C4-2B (cell line): ENCODE measurements at regions not wholly inside any gene's neighbourhood (a gene's known extent, or its start where the extent isn't known, plus 50 kb on each side); places are given as distances from the start of the nearest gene placed in this dataset.

Experiments used
- CTCF ChIP-seq: fragments of 450-650 bp; conservative IDR thresholded peaks from 2 replicates; pipeline ENCODE4 v1.5.1; 2017; ENCODE audit warnings: mild to moderate bottlenecking
- ZFX ChIP-seq: fragments of 450-650 bp; IDR thresholded peaks from 2 replicates; pipeline ENCODE4 v1.6.1; 2017

GRCh38 chr11:35079611-35080010, 59.4 kb upstream of the CD44 start:
- TF ChIP-seq CTCF (no peak), ZFX (no peak)
